Activated CD8-positive, alpha-beta T cell treated with anti-CD3 and anti-CD28 coated beads for 36 hours (primary cell): ENCODE measurements at regions not wholly inside any gene's neighbourhood (a gene's known extent, or its start where the extent isn't known, plus 50 kb on each side); places are given as distances from the start of the nearest gene placed in this dataset.
"Not testable (repeated sequence)": the region's sequence is repeated elsewhere in the genome, so short reads cannot be mapped to it uniquely, and the experiment has no call there.

Experiments
- ATAC-seq: fragments of 200-7000 bp; cut with Tn5 transposase; one replicate; pipeline ENCODE4 v1.10.0; 2021; ENCODE audit warnings: mild to moderate bottlenecking, moderate library complexity
- CTCF ChIA-PET: fragments of 350-600 bp; sonication (Branson Sonifier 250); formaldehyde crosslinking; loops from one replicate; lab custom pipeline; 2021; ENCODE audit warnings: antibody characterized with exemption; lab: Charles Lee
- POLR2A ChIA-PET: fragments of 350-600 bp; sonication (Branson Sonifier 250); formaldehyde crosslinking; loops from one replicate; lab custom pipeline; 2021; ENCODE audit warnings: antibody characterized with exemption; lab: Charles Lee
- DNase-seq: peaks from one replicate; pipeline ENCODE4 v3.0.0-alpha.2; 2020
- H3K27ac Mint-ChIP-seq: one replicate; pipeline ENCODE4 v1.8.0; 2021; ENCODE audit warnings: mild to moderate bottlenecking, mixed read lengths
- H3K27me3 Mint-ChIP-seq: one replicate; pipeline ENCODE4 v1.8.0; 2021; ENCODE audit warnings: mixed read lengths
- H3K36me3 Mint-ChIP-seq: one replicate; pipeline ENCODE4 v1.8.0; 2021; ENCODE audit warnings: low read depth, mixed read lengths
- H3K4me1 Mint-ChIP-seq: one replicate; pipeline ENCODE4 v1.8.0; 2021; ENCODE audit warnings: low read depth, mixed read lengths
- H3K4me3 Mint-ChIP-seq: one replicate; pipeline ENCODE4 v1.8.0; 2021; ENCODE audit warnings: mild to moderate bottlenecking, moderate library complexity, mixed read lengths
- H3K9me3 Mint-ChIP-seq: one replicate; pipeline ENCODE4 v1.8.0; 2021; ENCODE audit warnings: mixed read lengths
- CTCF ChIP-seq: fragments of 200-600 bp; IDR thresholded peaks from one replicate; pipeline ENCODE4 v1.8.0; 2022; ENCODE audit warnings: antibody characterized with exemption, mild to moderate bottlenecking
- intact Hi-C: fragments of 100-400 bp; cut with micrococcal nuclease; formaldehyde crosslinking; loops from one replicate; pipeline ENCODE4 v1.10.0; 2022

- H3K4me1 Mint-ChIP-seq = no peaks in the 10 kb centered on the region
- intact Hi-C loops = no loop called here
- no peaks in the 10 kb centered on the region for H3K36me3 Mint-ChIP-seq
- DNase-seq = no peak
- H3K9me3 Mint-ChIP-seq = no peaks in the 10 kb centered on the region
- H3K4me3 Mint-ChIP-seq = no peak overlapping the region
- H3K27me3 Mint-ChIP-seq = peaks cover 12% of the 10 kb centered on the region
- ChIA-PET CTCF (no interaction called here), POLR2A (no interaction called here)
- no peak overlapping the region for H3K27ac Mint-ChIP-seq
- no peak for TF ChIP-seq CTCF
- ATAC-seq = no peak
Measured at GRCh38 chr2:31642707-31643106, 62.0 kb upstream of the SRD5A2 start.

GRCh38 chr2:31632201-31632600 is 51.5 kb upstream of the SRD5A2 start:
- DNase-seq, H3K9me3 Mint-ChIP-seq, H3K4me3 Mint-ChIP-seq, H3K27me3 Mint-ChIP-seq, H3K4me1 Mint-ChIP-seq, H3K27ac Mint-ChIP-seq, ATAC-seq, POLR2A ChIA-PET, CTCF ChIA-PET, H3K36me3 Mint-ChIP-seq, intact Hi-C loops: not testable (repeated sequence)
